K562 (cell line): ENCODE measurements at regions not wholly inside any gene's neighbourhood (a gene's known extent, or its start where the extent isn't known, plus 50 kb on each side); places are given as distances from the start of the nearest gene placed in this dataset.
"Not testable (repeated sequence)": the region's sequence is repeated elsewhere in the genome, so short reads cannot be mapped to it uniquely, and the experiment has no call there.

ENCODE experiments used
- CTCF ChIP-seq, 3 experiments: IDR thresholded peaks in 2 of 3; conservative IDR thresholded peaks in 1 of 3; 2 replicates each; pipeline ENCODE4 v1.5.1; 2011 to 2012; ENCODE audit warnings: low read length in 3 of 3, mild to moderate bottlenecking in 3 of 3, control low read depth in 2 of 3, improper control_type of control experiment in 1 of 3, inconsistent platforms in 1 of 3, low read depth in 1 of 3, mixed read lengths in 1 of 3, moderate library complexity in 1 of 3; ENCODE audit not compliant: insufficient read depth in 2 of 3
- DLX4 ChIP-seq: fragments of 250-450 bp; sonication (Bioruptor Pico); IDR thresholded peaks from 2 replicates; pipeline ENCODE4 v1.6.1; 2021; ENCODE audit warnings: mild to moderate bottlenecking
- HDGF ChIP-seq: fragments of 450-650 bp; IDR thresholded peaks from 2 replicates; pipeline ENCODE4 v1.6.1; 2016
- NFIC ChIP-seq: fragments of 450-650 bp; IDR thresholded peaks from 2 replicates; pipeline ENCODE4 v1.6.1; 2017; ENCODE audit warnings: mild to moderate bottlenecking, inconsistent platforms
- POLR2A ChIP-seq: fragments of 450-650 bp; conservative IDR thresholded peaks from 2 replicates; pipeline ENCODE4 v1.6.1; 2016
- ZBTB11 ChIP-seq, 3 experiments: fragments of 200-800 bp in 1 of 3; fragments of 250-450 bp in 1 of 3; fragments of 450-650 bp in 1 of 3; sonication (Bioruptor Pico) in 1 of 3; sonication (Bioruptor generic) in 1 of 3; formaldehyde crosslinking in 1 of 3; IDR thresholded peaks; 2 replicates each; pipeline versions ENCODE4 v1.6.1 to v1.8.0; 2016 to 2022; ENCODE audit warnings: mild to moderate bottlenecking in 2 of 3, missing genetic modification characterization in 2 of 3, missing compliant biosample characterization in 1 of 3, moderate library complexity in 1 of 3
- ZBTB17 ChIP-seq: fragments of 450-650 bp; formaldehyde crosslinking; IDR thresholded peaks from 2 replicates; pipeline ENCODE4 v1.4.0; 2020; ENCODE audit warnings: mild to moderate bottlenecking
- ZBTB7A ChIP-seq: IDR thresholded peaks from 2 replicates; pipeline ENCODE4 v1.6.1; 2011; ENCODE audit warnings: low read depth, mild to moderate bottlenecking, low read length, moderate library complexity, borderline replicate concordance; ENCODE audit not compliant: control insufficient read depth

- TF ChIP-seq CTCF (IDR thresholded peaks at IDR 0.05 in 2 of 3, conservative IDR thresholded peaks at IDR 0.05 in 1 of 3; ENCODE audit: insufficient read depth in 2 of 3, low read depth in 1 of 3, low read length in 3 of 3); NFIC; ZBTB7A; ZBTB11 (CRISPR knock-in tag; IDR thresholded peaks at IDR 0.05); POLR2A; DLX4 (CRISPR knock-in tag); HDGF; ZBTB17 (CRISPR knock-in tag): not testable (repeated sequence)
Measured at GRCh38 chr11:37969336-37969735, 1371.3 kb upstream of the RAG2 start.
